GM21367 (cell line): ENCODE measurements at regions not wholly inside any gene's neighbourhood (a gene's known extent, or its start where the extent isn't known, plus 50 kb on each side); places are given as distances from the start of the nearest gene placed in this dataset.

ENCODE experiments used
- ATAC-seq: cut with Tn5 transposase; IDR thresholded peaks from one replicate; pipeline ENCODE4 v1.9.1; 2021; ENCODE audit not compliant: unreplicated experiment

GRCh38 chr21:24825348-24825747 is 781.9 kb downstream of the MRPL39 start:
- ATAC-seq, result no peak

GRCh38 chr21:24824209-24824608 is 783.1 kb downstream of the MRPL39 start:
- ATAC-seq, result no peak

- ATAC-seq, result no peak
These were observed 784.0 kb downstream of the MRPL39 start for GRCh38 chr21:24823247-24823646.

- ATAC-seq, result no peak
These were observed 822.2 kb downstream of the MRPL39 start for GRCh38 chr21:24785033-24785432.

- no peak for ATAC-seq
These were observed 826.1 kb downstream of the MRPL39 start for GRCh38 chr21:24781146-24781545.

GRCh38 chr21:24759348-24760075 is 847.8 kb downstream of the MRPL39 start:
- no peak for ATAC-seq

GRCh38 chr21:24738063-24738462 is 869.2 kb downstream of the MRPL39 start:
- no peak for ATAC-seq

GRCh38 chr21:24737296-24737850 is 869.9 kb downstream of the MRPL39 start:
- ATAC-seq, result no peak

- ATAC-seq, result no peak
These were observed 876.6 kb downstream of the MRPL39 start for GRCh38 chr21:24730661-24731060.

- ATAC-seq, result no peak
These were observed 877.7 kb downstream of the MRPL39 start for GRCh38 chr21:24729568-24729967.

GRCh38 chr21:24727803-24728440 is 879.4 kb downstream of the MRPL39 start:
- no peak for ATAC-seq

- ATAC-seq, result no peak
These were observed 890.9 kb downstream of the MRPL39 start for GRCh38 chr21:24716281-24716918.

GRCh38 chr21:24714646-24715200 is 892.6 kb downstream of the MRPL39 start:
- no peak for ATAC-seq

- ATAC-seq, result no peak
These were observed 902.1 kb downstream of the MRPL39 start for GRCh38 chr21:24705201-24705600.

- no peak for ATAC-seq
These were observed 913.5 kb downstream of the MRPL39 start for GRCh38 chr21:24693779-24694178.

GRCh38 chr21:24681456-24681855 is 925.8 kb downstream of the MRPL39 start:
- ATAC-seq, result no peak

GRCh38 chr21:24671901-24672300 is 935.4 kb downstream of the MRPL39 start:
- ATAC-seq, result no peak

GRCh38 chr21:24658926-24659325 is 948.4 kb downstream of the MRPL39 start:
- no peak for ATAC-seq

- ATAC-seq, result no peak
These were observed 949.3 kb downstream of the MRPL39 start for GRCh38 chr21:24658026-24658425.

GRCh38 chr21:24649691-24650090 is 957.6 kb downstream of the MRPL39 start:
- no peak for ATAC-seq

GRCh38 chr21:24636696-24637095 is 970.6 kb downstream of the MRPL39 start:
- no peak for ATAC-seq

- ATAC-seq, result no peak
These were observed 972.5 kb downstream of the MRPL39 start for GRCh38 chr21:24634749-24635148.
